T-helper 1 cell treated with Interleukin-12 subunit alpha and Interleukin-12 subunit beta and Interleukin-4 antibody, amounts not matched to agents 30 ng/mL and 1 ng/mL, for 36 hours (primary cell): ENCODE measurements at regions not wholly inside any gene's neighbourhood (a gene's known extent, or its start where the extent isn't known, plus 50 kb on each side); places are given as distances from the start of the nearest gene placed in this dataset.

Experiments used
- intact Hi-C: fragments of 100-400 bp; cut with micrococcal nuclease; formaldehyde crosslinking; loops from one replicate; pipeline ENCODE4 v1.15.1; 2024

DNA sequence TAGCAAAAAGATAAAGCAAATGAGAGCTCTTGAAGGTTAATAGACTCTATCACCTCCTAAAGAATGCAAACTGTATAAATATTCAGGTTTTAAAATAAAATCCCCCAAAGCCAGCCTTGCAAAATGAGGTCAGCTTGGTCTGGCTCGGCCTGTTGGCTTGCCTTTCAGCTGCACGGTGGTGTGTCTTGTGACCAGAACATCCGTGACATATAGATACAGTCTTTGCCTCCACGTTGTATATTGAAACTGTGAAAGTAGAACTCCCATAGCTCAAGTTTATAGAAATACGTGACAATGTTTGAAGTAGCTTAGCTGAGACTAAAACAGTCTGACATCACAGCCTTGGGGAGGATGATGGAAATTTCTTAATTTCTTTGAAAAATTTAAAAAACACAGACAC is 236.6 kb upstream of the MYOCD start:
- intact Hi-C loops, result no loop called here

DNA sequence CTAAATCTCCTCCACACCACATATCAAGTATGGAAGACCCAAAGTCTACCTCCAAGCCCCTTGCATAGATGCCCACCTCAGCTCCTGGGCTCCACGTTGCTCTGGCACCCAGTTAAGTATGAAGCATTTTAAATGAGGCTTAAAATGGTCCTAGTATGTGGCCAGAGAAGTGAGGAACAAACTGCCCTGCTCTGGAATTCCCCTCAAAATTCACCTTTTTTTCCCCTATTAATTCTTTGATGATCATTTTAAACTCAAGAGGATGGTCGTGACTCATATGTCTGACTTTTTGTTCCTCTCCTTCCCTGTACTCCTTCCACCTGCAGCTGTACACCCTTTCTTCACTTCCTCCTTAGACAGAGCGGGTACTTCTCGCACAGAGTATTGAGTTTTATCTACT is 234.5 kb upstream of the MYOCD start:
- intact Hi-C loops, result no loop called here

DNA sequence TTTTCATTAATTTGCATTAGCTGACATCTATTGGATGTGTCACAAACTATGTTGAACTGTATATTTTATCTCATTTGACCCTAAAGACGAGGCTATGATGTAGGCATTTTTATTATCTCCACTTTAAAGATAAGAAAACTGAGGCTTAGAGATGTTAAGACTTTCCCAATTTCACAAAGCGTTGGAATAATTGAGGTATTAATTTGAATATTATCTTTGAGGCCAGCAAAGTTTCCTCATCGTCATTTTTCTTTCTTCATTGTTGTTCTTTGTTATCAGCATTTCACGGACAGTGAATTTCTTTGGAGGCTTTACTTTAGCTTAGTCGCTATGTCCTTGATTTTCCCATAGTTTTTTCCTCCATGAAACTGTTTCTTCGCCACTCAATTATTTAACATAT is 227.5 kb upstream of the MYOCD start:
- intact Hi-C loops, result no loop called here

DNA sequence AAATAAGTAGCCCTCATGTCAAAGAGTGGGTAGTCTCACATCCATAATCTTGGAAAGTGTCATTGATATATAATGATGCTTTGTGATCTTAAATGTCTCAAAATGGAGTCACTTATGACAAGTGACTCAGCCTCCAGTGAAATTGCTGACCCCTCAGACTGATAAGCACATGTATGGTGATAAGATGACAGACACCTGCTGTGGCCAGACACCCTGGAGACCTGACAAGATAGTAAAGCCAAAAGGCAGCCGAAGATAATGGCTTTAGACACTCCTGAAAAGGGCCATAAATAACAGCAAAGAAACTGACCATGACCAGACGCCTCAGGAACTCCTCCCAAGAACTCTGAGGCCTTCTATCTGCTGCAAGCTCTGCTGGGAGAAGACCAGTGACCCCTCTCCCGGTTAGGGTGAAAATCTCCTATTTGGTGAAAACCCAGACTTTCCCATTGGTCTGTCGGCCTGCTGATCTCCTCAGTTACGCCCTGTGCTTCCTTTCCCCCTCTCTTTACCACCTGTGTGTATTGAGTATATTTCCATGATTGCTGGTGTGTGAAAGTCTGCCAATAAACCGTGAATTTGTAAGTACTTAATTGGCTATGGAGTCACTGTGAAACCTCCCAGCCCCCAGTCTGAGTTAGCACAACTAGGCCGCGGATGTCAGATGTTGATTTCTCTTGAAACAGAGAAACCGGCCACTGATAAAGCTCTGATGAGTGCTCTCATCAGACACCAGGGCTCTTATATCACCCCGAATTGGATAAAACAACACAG is 226.7 kb upstream of the MYOCD start:
- intact Hi-C loops, result no loop called here

DNA sequence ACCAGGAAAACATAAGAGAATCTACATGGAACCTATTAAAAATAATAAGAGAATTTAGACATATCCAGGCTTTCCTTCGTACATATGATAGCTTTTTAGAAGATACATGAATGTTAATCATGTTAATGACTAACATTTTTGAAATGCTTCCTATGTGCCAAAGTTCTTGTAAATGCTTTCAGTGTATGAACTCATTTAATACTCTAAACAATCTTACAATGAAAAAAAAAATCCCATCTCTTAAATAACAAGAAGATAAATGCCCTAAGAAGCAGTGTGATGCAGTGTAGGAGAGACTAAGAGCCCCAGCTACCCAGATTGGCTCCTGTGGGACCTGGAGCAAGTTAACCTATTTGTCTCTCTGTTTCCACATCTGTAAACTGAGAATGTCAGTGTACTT is 220.4 kb upstream of the MYOCD start:
- intact Hi-C loops, result no loop called here

DNA sequence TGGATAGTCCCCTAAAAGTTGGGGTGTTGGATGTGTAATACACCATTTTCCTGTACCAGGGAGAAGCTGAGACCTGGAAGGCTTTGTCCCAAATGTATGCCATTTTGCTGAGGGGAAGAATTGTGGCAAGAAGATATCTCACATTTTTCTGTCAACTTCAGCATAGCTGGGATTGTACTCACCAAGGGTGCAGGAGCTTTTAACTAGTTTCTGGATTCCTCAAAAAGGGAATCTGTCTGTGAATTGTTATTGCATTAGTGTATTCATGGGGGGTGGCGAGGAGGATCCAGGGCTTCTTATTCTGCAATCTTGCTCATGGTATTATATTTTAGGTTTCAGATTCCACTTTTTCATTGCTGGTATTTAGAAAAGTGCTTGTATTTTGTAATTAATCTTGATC is 208.2 kb upstream of the MYOCD start:
- intact Hi-C loops, result no loop called here

DNA sequence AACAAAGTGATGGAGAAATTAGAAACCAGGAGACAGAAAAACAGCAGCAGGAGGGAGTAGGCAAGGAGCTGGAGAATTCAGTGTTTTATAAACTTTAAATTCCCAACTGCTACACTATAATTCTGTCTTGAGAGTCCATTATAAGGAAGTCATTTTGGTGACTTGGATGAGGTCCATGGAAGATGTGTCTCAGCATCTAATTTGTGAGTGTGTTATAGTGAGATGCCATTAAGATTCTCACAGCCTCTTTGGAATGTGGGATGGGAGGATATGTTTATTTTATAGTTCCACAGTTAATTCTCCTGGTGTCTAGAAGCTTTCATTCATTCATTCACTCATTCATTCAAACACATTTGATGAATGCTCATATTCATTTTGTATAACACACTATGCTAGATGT is 206.0 kb upstream of the MYOCD start:
- intact Hi-C loops, result no loop called here

DNA sequence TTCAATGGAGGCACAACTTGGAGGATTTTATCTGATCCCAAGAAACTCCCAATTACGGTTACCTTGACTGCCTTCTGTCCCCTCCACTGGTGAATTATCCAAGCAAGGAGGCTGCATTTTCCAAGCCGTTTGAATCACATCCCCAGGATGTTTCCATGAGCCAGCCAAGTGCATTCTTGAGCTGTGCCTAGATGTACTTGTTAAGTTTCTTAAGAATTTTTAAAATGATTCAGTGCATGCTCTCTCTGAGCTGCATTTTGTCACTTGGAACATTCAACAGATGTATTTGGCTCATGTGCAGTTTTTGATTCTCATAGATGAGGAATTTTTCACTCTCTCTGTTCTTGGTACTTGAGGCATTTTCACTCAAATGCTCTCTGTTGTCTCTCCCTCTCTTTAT is 202.6 kb upstream of the MYOCD start:
- intact Hi-C loops, result no loop called here

DNA sequence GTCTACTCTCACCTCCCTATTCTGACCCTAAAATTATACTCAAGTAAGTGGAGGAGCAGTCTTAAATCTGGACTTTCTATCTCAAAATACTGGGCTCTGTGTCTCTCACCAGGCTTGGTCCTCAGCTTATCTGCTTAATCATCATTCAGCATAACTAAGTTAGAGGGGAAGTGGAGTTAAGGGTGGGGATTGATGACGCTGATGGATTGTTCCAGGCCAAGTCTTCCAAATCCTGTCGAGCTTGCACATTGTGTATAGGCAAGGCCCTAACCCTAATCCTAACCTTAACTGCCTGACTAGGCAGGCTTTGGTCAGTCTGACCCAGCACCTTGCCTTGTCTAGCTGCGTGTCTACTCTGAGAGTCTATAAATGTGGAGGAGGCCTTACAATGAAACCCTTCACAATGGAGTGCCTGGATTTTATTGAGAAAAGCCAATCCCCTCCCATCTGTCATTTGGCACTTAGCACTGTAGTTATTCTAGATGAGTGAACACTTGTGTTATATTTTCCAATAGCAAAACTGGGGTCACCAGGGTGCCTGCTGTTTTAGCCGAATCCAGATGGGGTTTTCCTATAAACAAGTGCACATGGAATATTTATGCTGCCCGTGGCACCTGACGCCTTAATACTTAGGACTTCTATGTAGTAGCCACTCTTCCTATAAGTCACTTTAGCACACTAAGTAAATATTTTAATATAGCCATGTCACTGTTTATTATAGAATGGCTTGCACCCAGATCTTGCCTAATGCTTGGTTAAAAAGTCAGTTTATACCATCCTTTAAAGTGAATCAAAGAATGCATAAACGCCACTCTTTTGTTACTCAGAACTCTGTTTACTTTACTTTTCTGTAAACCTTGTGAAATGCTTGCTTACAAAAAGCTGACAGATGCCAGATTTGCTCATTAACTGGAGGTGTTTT is 193.2 kb upstream of the MYOCD start:
- intact Hi-C loops, result no loop called here

DNA sequence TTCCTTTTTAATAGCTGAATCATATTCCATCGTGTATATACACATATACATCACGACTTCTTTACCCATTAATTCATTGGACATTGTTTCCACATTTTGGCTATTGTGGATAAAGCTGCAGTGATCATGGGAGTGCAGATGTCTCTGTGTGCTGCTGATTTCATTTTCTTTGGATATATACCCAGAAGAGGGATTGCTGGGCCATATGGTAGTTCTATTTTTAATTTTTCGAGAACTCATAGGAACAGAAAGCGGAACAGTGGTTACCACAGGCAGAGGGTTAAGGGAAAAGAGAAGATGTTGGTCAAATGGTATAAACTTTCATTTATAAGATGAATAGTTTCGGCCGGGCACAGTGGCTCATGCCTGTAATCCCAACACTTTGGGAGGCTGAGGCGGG is 187.4 kb upstream of the MYOCD start:
- intact Hi-C loops, result no loop called here

DNA sequence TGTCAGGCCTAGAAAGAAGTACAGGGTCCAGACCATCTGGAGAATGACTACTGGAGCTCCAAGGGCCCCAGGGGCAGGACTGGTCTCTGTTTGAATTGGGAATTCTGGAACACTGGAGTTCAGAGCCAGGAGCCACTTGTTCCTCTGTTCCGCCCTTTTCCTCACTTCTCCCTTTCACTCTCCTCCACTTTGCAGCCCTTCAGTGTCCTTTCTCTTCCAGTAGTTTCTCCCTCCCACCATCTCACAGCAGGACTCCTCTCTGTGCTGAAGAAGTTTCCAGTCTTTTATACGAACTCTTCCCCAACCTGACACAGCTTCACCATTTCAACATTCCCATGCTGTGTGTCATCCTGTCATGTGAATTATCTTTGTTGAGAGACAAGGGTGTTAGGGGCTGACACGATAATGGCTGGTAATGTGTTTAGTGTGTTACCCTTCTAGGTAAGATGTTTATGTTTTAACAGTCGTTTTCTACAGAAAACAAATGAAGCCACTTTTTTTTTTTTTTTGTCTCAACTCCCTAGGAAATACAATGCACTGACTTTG is 180.3 kb upstream of the MYOCD start:
- intact Hi-C loops, result no loop called here

DNA sequence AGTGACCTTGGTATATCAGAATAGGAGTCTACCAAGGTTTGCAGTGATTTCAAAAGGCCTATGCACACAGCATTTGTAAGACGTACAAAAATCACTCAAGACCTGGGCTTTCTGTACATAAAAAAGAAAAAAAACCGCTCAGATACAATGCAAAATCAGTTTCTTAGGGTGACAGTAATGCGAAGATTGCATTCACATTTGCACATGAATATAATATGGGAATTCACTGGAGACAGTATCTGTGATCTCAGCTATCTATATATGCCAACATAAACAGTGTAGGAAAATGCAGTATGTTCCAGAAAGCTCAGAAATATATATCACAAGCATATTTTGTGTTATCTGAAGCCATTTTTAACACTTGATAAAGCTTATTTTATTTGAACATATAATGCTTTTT is 176.4 kb upstream of the MYOCD start:
- intact Hi-C loops, result no loop called here

DNA sequence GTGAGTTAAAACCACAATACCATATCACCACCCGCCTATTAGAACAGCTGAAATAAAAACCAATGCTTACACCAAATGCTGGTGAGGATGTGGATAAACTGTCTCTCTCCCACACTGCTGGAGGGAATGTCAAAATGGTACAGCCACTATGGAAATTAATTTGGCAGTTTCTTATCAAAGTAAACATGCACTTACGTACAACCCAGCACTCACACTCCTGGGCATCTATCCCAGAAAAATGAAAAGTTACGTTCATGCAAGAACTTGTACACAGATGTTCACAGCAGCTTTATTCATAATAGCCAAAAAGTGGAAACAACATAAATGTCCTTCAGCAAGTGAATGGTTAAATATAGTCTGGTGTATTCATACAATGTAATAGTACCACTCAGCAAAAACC is 173.2 kb upstream of the MYOCD start:
- intact Hi-C loops, result no loop called here

DNA sequence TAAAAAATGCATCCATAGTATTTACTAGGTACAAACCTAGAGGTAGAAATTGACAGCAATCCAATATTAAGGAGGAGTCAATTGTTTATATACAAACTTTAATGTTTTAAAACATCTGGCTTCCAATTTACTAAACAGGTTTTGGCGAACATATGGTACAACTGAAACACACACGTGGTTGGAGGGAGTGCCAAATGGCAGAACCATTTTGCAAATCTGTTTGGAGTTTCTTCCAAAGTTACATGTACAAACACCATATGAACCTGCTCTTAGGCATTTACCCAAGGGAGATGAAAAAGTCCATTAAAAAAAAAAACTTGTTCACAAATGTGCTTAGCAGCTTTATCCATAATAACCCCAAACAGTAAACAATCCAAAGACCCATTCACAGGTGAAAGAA is 159.8 kb upstream of the MYOCD start:
- intact Hi-C loops, result no loop called here

DNA sequence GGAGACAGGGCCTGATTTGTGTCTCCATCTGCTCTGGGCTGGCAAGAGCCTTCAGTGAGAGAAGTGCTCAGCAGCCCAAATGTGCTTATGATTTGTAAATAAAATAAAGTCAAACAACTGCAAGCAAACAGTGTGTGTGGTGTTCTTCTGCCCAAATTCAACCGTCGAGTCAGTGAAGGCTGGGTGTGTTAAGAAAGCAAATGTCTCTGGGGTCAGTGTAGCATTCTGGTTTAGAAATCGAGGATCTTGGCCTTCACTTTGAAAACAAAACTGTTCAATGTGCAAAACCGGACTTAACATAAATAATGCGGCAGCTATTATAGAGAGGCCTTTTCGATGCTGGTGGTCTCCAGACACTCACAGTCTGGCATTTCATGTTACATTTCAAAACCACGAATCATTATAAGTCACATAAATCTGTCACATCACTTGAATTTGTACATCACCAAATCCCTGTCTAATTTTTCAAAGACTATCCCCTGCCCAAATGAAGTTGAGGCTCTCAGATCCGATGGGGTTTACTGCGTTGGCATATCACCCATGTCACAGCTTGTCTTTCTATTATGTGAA is 158.6 kb upstream of the MYOCD start:
- intact Hi-C loops, result no loop called here

DNA sequence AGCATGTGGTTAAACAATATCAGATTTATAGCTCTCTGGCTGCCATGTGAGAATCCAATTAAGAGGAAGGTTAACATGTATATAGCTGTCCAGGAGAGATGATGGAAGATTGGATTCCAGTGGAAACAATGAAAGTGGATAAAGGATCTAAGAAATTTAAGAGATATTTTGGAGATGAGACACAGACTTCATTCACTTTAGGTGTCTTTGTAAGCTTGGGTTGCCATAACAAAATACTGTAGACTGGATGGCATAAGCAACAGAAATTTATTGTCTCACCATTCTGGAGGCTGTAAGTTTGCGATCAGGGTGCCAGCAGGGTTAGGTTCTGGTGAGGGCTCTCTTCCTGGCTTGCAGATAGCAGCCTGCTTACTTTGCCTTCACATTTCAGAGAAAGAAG is 155.9 kb upstream of the MYOCD start:
- intact Hi-C loops, result no loop called here

DNA sequence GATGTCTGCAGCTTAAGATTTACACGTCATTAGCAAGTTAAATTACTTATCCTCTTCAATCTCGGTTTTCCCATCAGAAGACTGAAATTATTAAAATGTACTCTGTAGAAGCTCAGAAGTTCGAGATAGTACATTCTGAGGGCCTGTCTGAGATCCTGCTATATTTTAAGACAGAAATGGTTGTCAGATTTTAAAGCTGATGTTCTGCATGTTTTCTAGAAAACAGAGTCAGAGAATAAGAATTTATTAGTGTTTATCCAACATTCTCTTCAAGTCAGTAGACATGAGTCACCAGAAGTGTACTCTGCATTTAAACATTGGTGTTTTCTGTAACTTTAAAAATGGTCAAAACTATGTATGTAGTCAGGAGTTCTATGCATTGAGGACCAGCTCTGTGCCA is 155.2 kb upstream of the MYOCD start:
- intact Hi-C loops, result no loop called here

DNA sequence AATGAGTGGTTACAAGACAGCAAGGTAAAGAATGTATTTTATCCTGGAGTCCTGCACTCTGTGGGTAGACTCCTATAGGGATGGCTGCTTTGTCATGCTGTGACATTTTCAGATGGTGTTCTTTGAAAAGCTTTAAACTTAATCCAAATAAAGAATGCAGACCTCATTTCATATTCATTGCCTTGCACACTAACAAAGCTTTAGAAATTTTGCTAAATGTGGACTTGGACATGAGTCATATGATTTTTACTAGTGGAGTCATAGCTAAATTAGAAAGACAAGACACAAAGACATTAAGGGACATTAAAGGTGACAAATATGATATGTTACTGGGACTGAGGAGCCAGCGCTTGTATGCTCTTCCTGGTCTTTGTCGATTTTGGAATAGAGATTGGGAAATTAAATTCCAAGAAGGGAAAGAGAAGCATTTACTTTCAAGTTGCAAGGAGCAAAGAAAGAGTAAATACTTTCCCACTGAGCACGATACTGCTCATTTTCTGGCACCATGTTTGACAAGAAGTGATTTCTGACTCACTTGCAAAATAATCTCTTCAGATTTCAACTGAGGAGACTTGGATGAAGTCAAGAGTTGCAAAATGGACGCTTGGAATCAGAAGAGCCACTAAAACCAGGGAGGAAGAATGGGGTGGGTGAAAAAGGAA is 152.9 kb upstream of the MYOCD start:
- intact Hi-C loops, result no loop called here

DNA sequence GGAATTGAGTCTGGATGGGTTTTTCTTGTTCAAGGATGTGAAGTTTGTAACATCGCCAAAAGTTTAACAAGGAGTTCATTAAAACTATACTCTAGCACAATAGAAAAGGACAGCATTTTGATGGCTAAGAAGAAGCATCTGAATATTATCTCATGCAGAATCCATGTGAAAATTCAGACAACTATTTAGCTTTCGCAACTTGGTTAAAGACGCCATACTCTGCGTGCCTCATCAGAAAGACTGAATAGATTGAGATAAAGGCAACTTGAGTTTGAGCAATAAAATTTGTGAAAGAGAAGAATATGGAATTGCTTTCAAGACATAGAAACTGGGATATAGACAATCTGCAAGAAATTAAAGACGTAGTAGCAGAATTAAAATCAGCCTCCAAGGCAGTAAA is 151.1 kb upstream of the MYOCD start:
- intact Hi-C loops, result no loop called here

DNA sequence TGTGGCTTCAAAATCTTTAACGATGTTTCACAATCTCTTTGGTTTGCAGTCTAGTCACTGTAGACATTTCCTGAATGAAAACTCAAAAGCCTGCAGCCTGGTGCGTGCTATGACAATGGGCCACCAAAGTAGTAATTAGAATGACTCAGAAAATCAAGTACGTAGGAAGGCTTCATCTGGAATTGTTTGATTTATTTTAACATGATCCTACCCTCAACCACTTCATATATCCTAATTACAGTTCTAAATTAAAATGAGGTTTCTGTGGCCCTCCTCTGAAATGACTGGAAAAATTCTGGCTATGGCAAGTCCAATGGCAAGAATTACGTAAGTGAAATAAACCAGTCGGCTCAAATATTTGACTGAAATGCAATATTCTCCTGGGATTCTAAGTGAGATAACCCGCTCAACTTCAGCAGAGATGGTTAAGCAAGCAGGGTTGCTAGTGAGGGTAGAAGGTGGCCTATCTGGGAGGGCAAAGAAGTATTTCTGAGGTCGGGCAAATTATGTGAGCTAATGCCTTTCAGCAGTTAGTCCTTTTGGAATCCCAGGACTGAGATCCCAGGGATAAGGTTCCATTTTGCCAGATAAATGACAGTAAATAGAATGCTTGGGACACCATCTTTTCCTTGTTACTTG is 145.6 kb upstream of the MYOCD start:
- intact Hi-C loops, result no loop called here

DNA sequence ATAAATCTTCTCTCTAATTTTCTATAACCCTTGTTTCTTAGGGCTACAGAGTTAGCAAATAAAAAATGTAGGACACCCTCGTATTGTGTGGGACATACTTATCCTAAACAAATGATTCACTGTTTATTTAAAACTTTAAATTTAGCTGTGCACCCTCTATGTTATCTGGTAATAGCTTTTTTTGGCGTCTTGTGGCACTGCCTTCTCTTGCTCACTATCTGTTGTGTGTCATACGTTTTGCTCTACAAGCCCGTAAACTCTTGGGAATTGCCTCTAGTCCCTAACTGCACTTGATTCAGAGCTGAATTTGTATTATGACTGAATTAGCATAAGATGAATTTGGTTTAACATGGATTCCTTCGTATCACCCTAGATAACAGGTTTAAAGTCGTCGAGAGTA is 144.3 kb upstream of the MYOCD start:
- intact Hi-C loops, result no loop called here
